NCI-H2227 (cell line): ENCODE measurements at regions not wholly inside any gene's neighbourhood (a gene's known extent, or its start where the extent isn't known, plus 50 kb on each side); places are given as distances from the start of the nearest gene placed in this dataset.
"Not testable (repeated sequence)": the region's sequence is repeated elsewhere in the genome, so short reads cannot be mapped to it uniquely, and the experiment has no call there.

ENCODE experiments used
- DNase-seq: peaks from one replicate; lab custom pipeline; 2025; ENCODE audit not compliant: unreplicated experiment; lab: John Stamatoyannopoulos, UW

DNA sequence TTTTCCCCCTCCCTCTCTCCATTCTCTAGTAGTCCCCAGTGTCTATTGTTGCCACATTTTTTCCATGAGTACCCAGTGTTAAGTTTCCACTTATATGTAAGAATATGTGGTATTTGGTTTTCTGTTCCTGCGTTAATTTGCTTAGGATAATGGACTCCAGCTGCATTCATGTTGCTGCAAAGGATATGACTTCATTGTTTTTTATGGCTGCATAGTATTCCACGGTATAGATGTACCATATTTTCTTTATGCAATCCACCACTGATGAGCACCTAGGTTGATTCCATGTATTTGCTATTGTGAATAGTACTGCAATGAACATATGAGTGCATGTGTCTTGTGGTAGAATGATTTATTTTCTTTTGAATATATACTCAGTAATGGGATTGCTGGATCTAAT is 77.4 kb upstream of the MEGF10 start:
- no peak for DNase-seq

DNA sequence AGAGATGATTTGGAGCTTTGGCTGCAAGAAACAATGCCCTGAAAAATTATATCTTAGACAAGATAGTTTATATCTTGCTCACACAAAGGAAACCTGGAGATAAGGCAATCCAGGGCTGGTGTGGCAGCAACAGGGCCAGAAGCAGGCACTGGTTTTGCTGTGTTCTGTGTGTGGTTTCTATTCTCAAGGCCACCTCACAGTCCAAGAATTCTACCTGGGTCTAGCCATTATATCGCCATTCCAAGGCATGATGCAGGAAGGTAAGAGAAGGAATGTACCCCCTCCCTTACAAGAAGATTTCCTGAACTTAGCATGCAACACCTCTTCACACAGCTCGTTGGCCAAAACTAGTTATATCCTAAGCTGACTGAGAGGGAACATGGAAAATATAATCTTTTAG is 74.5 kb upstream of the MEGF10 start:
- no peak for DNase-seq

GRCh38 chr5:127216898-127217675 is 73.5 kb upstream of the MEGF10 start:
- DNase-seq = peak; percentile 26

- DNase-seq = not testable (repeated sequence)
Observed at GRCh38 chr5:127221936-127222335, 68.7 kb upstream of the MEGF10 start.

GRCh38 chr5:127222571-127223156 is 67.9 kb upstream of the MEGF10 start:
- DNase-seq = not testable (repeated sequence)

GRCh38 chr5:127223256-127223974 is 67.2 kb upstream of the MEGF10 start:
- DNase-seq = no peak

- no peak for DNase-seq
Observed at GRCh38 chr5:127227881-127228280, 62.7 kb upstream of the MEGF10 start.

DNA sequence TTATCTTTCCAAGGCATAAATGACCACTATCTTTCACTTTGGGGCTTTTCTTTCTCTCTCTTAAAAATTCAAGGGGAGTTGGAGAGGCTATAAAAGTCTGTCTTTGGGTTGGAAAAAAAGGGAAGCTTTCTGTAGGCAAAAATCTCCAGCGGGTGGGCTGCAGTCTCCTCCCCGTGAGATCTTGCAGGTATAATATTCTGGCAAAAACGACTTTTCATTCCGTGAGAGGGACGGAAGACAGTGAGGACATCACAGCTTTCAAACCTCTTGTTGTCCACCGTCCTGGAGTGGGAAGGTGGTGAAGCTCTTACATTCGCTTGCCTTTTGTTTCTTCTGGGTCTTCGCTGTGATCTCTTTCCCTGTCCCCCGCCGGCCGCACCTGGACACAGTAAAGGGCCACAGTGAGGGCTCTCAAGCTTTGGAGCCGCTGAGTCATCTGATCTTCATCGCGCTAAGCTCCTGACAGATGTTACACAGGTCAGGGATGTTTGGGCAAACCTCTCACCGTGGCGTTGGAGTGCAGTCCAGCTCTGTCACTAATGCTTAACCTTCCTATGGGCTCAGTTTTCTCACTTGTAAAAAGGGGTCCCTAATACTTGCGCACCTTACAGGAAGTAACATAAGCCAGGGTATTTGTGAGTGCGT is 61.9 kb upstream of the MEGF10 start:
- DNase-seq = no peak

DNA sequence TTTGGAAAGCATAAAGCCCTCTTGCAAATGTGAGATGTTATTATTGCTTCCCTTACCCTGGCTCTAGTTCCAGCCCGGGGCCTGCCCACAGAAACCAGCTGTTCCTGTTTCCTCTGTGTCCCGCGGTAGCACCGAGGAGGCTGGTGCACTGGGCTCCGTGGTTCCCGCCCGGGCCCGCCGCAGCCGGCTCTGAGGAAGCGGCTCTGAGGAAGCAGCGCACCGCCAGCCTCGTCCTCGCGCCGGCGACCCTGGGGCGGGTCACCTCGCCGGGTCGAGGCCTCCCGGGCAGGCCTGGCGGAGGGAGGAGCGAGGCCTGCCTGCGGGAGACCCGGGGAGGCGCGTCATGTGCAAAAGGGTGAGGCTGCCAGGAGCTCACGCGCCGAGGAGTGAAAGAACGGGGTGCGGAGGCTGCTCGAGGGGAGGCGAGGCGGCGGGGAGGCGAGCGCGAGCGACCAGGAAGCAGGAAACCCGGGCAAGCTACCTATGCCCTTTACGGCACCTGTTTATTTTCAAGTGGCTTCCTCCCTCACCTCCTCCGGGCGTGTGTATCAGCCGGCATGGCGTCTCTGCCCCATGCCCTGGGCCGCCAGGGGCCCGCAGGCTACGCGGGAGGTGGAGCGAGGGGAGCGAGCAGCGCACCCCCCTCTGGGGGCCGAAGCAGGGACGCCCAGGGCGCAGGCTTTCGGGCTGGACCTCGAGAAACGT is 61.3 kb upstream of the MEGF10 start:
- DNase-seq = peak; percentile 29

DNA sequence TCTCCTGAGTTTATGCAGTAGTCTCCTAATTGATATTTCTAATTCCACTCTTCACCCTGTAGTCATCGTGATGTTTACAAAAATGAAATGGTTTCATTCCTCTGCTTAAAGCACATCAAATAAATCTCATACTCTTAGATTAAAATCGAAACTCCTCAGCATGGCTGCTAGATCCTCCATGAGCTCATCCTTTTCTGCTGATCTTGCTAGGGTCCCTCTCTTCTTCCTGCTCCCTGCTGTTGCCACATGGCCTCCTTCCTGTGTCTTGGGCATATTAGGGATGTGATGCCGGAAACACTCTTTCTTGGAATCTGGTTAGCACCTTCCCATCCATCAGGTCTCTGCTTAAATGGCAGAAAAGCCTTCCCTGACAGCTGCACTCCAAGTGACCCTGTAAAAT is 59.5 kb upstream of the MEGF10 start:
- DNase-seq = peak; percentile 17

DNA sequence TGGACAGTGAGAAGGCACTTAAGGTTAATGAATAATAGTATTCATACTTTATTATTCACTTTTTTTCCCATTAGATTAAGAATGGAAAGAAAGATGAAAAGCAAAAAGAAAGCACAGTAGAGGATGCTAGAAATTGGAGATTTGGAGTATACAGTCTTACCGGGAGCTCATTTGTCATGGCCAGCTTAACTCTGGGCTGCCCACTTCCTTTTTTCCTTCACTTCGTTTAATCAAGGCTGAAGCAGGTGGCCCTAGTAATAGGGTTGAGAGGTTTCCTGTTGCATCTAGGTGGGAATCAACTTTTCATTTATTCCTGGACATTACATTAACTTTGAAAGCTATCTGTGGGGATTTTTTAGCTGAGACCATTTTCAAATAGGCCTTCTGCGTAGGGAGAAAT is 57.0 kb upstream of the MEGF10 start:
- DNase-seq = no peak

- DNase-seq = no peak
Observed at GRCh38 chr5:127235136-127235535, 55.5 kb upstream of the MEGF10 start.

GRCh38 chr5:127236254-127236653 is 54.3 kb upstream of the MEGF10 start:
- DNase-seq = no peak
